ENCODE measurements at regions not wholly inside any gene's neighbourhood (a gene's known extent, or its start where the extent isn't known, plus 50 kb on each side); places are given as distances from the start of the nearest gene placed in this dataset.
"Not testable (repeated sequence)": the region's sequence is repeated elsewhere in the genome, so short reads cannot be mapped to it uniquely, and the experiment has no call there.

DNA sequence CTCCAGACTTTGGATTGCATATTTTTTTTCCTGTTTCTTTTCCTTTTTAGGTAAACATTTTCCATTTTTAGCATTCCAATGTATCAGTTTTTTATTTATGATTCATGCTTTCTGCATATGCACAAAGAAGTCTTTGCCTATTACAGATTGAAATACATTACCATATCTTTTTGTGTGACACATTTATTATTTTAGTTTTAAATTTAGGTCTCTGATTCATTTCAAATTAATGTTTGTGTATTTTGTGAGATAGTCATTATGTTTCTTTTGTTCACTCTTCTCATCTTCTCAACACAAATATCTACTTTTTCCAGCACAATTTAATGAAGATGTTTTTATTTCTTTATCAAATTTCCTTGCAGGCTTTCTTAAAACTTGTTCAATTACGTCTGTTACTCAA lies 838.0 kb upstream of the CDH18 start:
- TF ChIP-seq, protein P1, sequence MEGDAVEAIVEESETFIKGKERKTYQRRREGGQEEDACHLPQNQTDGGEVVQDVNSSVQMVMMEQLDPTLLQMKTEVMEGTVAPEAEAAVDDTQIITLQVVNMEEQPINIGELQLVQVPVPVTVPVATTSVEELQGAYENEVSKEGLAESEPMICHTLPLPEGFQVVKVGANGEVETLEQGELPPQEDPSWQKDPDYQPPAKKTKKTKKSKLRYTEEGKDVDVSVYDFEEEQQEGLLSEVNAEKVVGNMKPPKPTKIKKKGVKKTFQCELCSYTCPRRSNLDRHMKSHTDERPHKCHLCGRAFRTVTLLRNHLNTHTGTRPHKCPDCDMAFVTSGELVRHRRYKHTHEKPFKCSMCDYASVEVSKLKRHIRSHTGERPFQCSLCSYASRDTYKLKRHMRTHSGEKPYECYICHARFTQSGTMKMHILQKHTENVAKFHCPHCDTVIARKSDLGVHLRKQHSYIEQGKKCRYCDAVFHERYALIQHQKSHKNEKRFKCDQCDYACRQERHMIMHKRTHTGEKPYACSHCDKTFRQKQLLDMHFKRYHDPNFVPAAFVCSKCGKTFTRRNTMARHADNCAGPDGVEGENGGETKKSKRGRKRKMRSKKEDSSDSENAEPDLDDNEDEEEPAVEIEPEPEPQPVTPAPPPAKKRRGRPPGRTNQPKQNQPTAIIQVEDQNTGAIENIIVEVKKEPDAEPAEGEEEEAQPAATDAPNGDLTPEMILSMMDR (conservative IDR thresholded peaks at IDR 0.05 in 1 of 2, IDR thresholded peaks at IDR 0.05 in 1 of 2; ENCODE audit: low read depth in 1 of 2, low read length in 2 of 2) = not testable (repeated sequence)
- TF ChIP-seq EZH2 (IDR thresholded peaks at IDR 0.05; ENCODE audit: low read length, missing control alignments) = not testable (repeated sequence)

Data from fibroblast of lung (primary cell).